Esophagus muscularis mucosa (tissue), 3 donors: ENCODE measurements at regions not wholly inside any gene's neighbourhood (a gene's known extent, or its start where the extent isn't known, plus 50 kb on each side); places are given as distances from the start of the nearest gene placed in this dataset.

Experiments used
- CTCF ChIP-seq, 3 experiments: fragments of 200-600 bp in 2 of 3; fragments of 450-650 bp in 1 of 3; sonication (generic) in 2 of 3; IDR thresholded peaks; one replicate each; pipeline ENCODE4 v1.5.1; 2017 to 2019; ENCODE audit warnings: antibody characterized with exemption in 3 of 3, mild to moderate bottlenecking in 2 of 3, moderate library complexity in 1 of 3
- EP300 ChIP-seq: sonication (generic); formaldehyde crosslinking; IDR thresholded peaks from one replicate; pipeline ENCODE4 v1.6.1; 2017; ENCODE audit warnings: antibody characterized with exemption

GRCh38 chr20:6613280-6613861 lies 154.1 kb upstream of the BMP2 start:
- no peak for TF ChIP-seq CTCF (IDR thresholded peaks at IDR 0.05)
- no peak for TF ChIP-seq EP300
